H9 (cell line): ENCODE measurements at regions not wholly inside any gene's neighbourhood (a gene's known extent, or its start where the extent isn't known, plus 50 kb on each side); places are given as distances from the start of the nearest gene placed in this dataset.

Source experiments
- DNase-seq: peaks from one replicate; pipeline ENCODE4 v3.0.0-alpha.2; 2017
- H2AFZ ChIP-seq: one replicate; pipeline ENCODE4 v1.6.1; 2013; ENCODE audit warnings: mild to moderate bottlenecking, low read length, control low read depth, moderate library complexity
- H2AK5ac ChIP-seq: 2 replicates; pipeline ENCODE4 v1.6.1; 2013; ENCODE audit warnings: low read length, control low read depth, mixed read lengths; ENCODE audit not compliant: insufficient read length
- H2BK120ac ChIP-seq: one replicate; pipeline ENCODE4 v1.6.1; 2013; ENCODE audit warnings: low read depth, mild to moderate bottlenecking, low read length, control low read depth, inconsistent platforms; ENCODE audit not compliant: poor library complexity, severe bottlenecking
- H2BK12ac ChIP-seq: 2 replicates; pipeline ENCODE4 v1.6.1; 2013; ENCODE audit warnings: low read length, control low read depth, mixed read lengths, low read depth; ENCODE audit not compliant: insufficient read length
- H2BK15ac ChIP-seq: 2 replicates; pipeline ENCODE4 v1.6.1; 2013; ENCODE audit warnings: low read depth, low read length, control low read depth
- H2BK20ac ChIP-seq: one replicate; pipeline ENCODE4 v1.6.1; 2013; ENCODE audit warnings: low read depth, mild to moderate bottlenecking, low read length, control low read depth, inconsistent platforms; ENCODE audit not compliant: poor library complexity, severe bottlenecking
- H2BK5ac ChIP-seq: 2 replicates; pipeline ENCODE4 v1.6.1; 2013; ENCODE audit warnings: low read length, control low read depth, mixed read lengths; ENCODE audit not compliant: insufficient read length
- H3K14ac ChIP-seq: 2 replicates; pipeline ENCODE4 v1.6.1; 2013; ENCODE audit warnings: low read length, control low read depth; ENCODE audit not compliant: insufficient read depth
- H3K18ac ChIP-seq: 2 replicates; pipeline ENCODE4 v1.6.1; 2013; ENCODE audit warnings: low read depth, mild to moderate bottlenecking, mixed read lengths, low read length, control low read depth; ENCODE audit not compliant: insufficient read length
- H3K23ac ChIP-seq: 2 replicates; pipeline ENCODE4 v1.6.1; 2013; ENCODE audit warnings: low read length, control low read depth, mixed read lengths, low read depth; ENCODE audit not compliant: insufficient read length
- H3K23me2 ChIP-seq: 2 replicates; pipeline ENCODE4 v1.6.1; 2013; ENCODE audit warnings: low read depth, mild to moderate bottlenecking, mixed read lengths, low read length, control low read depth; ENCODE audit not compliant: insufficient read length, poor library complexity, severe bottlenecking
- H3K27ac ChIP-seq: 2 replicates; pipeline ENCODE4 v1.5.1; 2013; ENCODE audit warnings: low read length, control low read depth, mixed read lengths, low read depth; ENCODE audit not compliant: insufficient read length
- H3K27me3 ChIP-seq: 2 replicates; pipeline ENCODE4 v1.6.1; 2013; ENCODE audit warnings: low read length, control low read depth, inconsistent platforms; ENCODE audit not compliant: insufficient read depth
- H3K4ac ChIP-seq: 2 replicates; pipeline ENCODE4 v1.6.1; 2013; ENCODE audit warnings: low read depth, mild to moderate bottlenecking, control low read depth, inconsistent platforms, low read length, moderate library complexity
- H3K4me1 ChIP-seq: 2 replicates; pipeline ENCODE4 v1.6.1; 2013; ENCODE audit warnings: low read length, control low read depth, inconsistent platforms; ENCODE audit not compliant: insufficient read depth
- H3K4me2 ChIP-seq: 2 replicates; pipeline ENCODE4 v1.6.1; 2013; ENCODE audit warnings: low read length, control low read depth, mixed read lengths; ENCODE audit not compliant: insufficient read length, insufficient read depth
- H3K56ac ChIP-seq: 2 replicates; pipeline ENCODE4 v1.6.1; 2013; ENCODE audit warnings: low read depth, mild to moderate bottlenecking, mixed read lengths, low read length, control low read depth; ENCODE audit not compliant: insufficient read length
- H3K79me1 ChIP-seq: 2 replicates; pipeline ENCODE4 v1.6.1; 2013; ENCODE audit warnings: low read depth, mild to moderate bottlenecking, moderate library complexity, low read length, control low read depth, inconsistent platforms; ENCODE audit not compliant: insufficient read depth, poor library complexity, severe bottlenecking
- H3K79me2 ChIP-seq: 2 replicates; pipeline ENCODE4 v1.6.1; 2013; ENCODE audit warnings: low read length, control low read depth, inconsistent platforms; ENCODE audit not compliant: insufficient read depth
- H3K9ac ChIP-seq: 2 replicates; pipeline ENCODE4 v1.6.1; 2013; ENCODE audit warnings: low read length, control low read depth, mixed read lengths; ENCODE audit not compliant: insufficient read length; ENCODE audit errors: extremely low read depth
- H3K9me3 ChIP-seq: one replicate; pipeline ENCODE4 v1.6.1; 2013; ENCODE audit warnings: low read depth, low read length, inconsistent platforms; ENCODE audit not compliant: control insufficient read depth
- H3T11ph ChIP-seq: one replicate; pipeline ENCODE4 v1.6.1; 2013; ENCODE audit warnings: mild to moderate bottlenecking, low read length, control low read depth, inconsistent platforms
- H4K20me1 ChIP-seq: one replicate; pipeline ENCODE4 v1.6.1; 2013; ENCODE audit not compliant: control insufficient read depth, insufficient read length, insufficient read depth
- H4K5ac ChIP-seq: 2 replicates; pipeline ENCODE4 v1.6.1; 2013; ENCODE audit warnings: low read depth, mild to moderate bottlenecking, mixed read lengths, low read length, control low read depth; ENCODE audit not compliant: insufficient read length
- H4K8ac ChIP-seq: replicated peaks from 2 replicates; pipeline ENCODE4 v1.6.1; 2013; ENCODE audit warnings: low read length, control low read depth, mixed read lengths, low read depth; ENCODE audit not compliant: insufficient read length
- H4K91ac ChIP-seq: 2 replicates; pipeline ENCODE4 v1.6.1; 2013; ENCODE audit warnings: low read depth, mild to moderate bottlenecking, moderate library complexity, mixed read lengths, low read length, control low read depth; ENCODE audit not compliant: insufficient read length
- H3K27ac Mint-ChIP-seq, 3 experiments: 2 replicates in 2 of 3; 3 replicates in 1 of 3; pipeline ENCODE4 v1.8.0; 2020 to 2021; ENCODE audit warnings: mixed read lengths in 3 of 3, mild to moderate bottlenecking in 1 of 3, moderate library complexity in 1 of 3
- H3K27me3 Mint-ChIP-seq: 2 replicates; pipeline ENCODE4 v1.8.0; 2021; ENCODE audit warnings: low read depth, mild to moderate bottlenecking, moderate library complexity, mixed read lengths
- H3K36me3 Mint-ChIP-seq, 3 experiments: 2 replicates in 2 of 3; 3 replicates in 1 of 3; pipeline ENCODE4 v1.8.0; 2020 to 2021; ENCODE audit warnings: low read depth in 3 of 3, mixed read lengths in 3 of 3; ENCODE audit not compliant: insufficient read depth in 1 of 3
- H3K4me1 Mint-ChIP-seq, 2 experiments: 2 replicates each; pipeline ENCODE4 v1.8.0; 2020; ENCODE audit warnings: mixed read lengths in 2 of 2
- H3K4me3 Mint-ChIP-seq, 2 experiments: 2 replicates in 1 of 2; 3 replicates in 1 of 2; pipeline ENCODE4 v1.8.0; 2020 to 2021; ENCODE audit warnings: mild to moderate bottlenecking in 2 of 2, mixed read lengths in 2 of 2, moderate library complexity in 1 of 2
- H3K9me3 Mint-ChIP-seq, 2 experiments: 2 replicates in 1 of 2; 3 replicates in 1 of 2; pipeline ENCODE4 v1.8.0; 2020; ENCODE audit warnings: mild to moderate bottlenecking in 2 of 2, mixed read lengths in 2 of 2, moderate library complexity in 1 of 2
- CTCF ChIP-seq: fragments of 200-600 bp; sonication (generic); conservative IDR thresholded peaks from 3 replicates; pipeline ENCODE4 v1.8.0; 2021; ENCODE audit warnings: antibody characterized with exemption, mild to moderate bottlenecking
- WGBS: extraction: QIAGEN DNeasy Blood & Tissue Kit; methylation state at CpG from one replicate; pipeline ENCODE4 v1.1.7; 2013; ENCODE audit warnings: missing lambda C conversion rate, low lambda C conversion rate, mixed read lengths; ENCODE audit not compliant: insufficient read length; ENCODE audit errors: extremely low coverage; 5-methylcytosine and 5-hydroxymethylcytosine counted together

GRCh38 chr2:126978333-126978732 lies 79.6 kb downstream of the TEX51 start:
- Mint-ChIP-seq H3K27ac (no peak overlapping the region), H3K4me3 (no peak overlapping the region)
- no CpG with 5 or more reads among the region's 4 CpGs for WGBS

More at GRCh38 chr2:126978333-126978732, 79.6 kb downstream of the TEX51 start:
- Histone ChIP-seq H2BK5ac (no peak overlapping the region), H3K23me2 (peaks cover 4% of the 10 kb centered on the region), H2AK5ac (no peak overlapping the region), H4K20me1 (no peaks in the 10 kb centered on the region), H3K9ac (no peak overlapping the region), H4K8ac (no peak overlapping the region), H3K79me1 (no peaks in the 10 kb centered on the region), H2BK120ac (no peak overlapping the region), H3K4me2 (no peak overlapping the region), H3K18ac (no peak overlapping the region), H3K4me1 (no peaks in the 10 kb centered on the region; the same call in 1 of the 2 replicates), H4K5ac (no peak overlapping the region), H3K4ac (no peak overlapping the region), H3K79me2 (no peaks in the 10 kb centered on the region), H2BK15ac (no peak overlapping the region), H2BK12ac (no peak overlapping the region), H4K91ac (no peak overlapping the region), H2BK20ac (no peak overlapping the region), H3K14ac (no peak overlapping the region), H3K9me3 (no peaks in the 10 kb centered on the region), H3T11ph (no peak overlapping the region), H3K56ac (no peak overlapping the region), H2AFZ (no peak overlapping the region), H3K27me3 (no peaks in the 10 kb centered on the region), H3K27ac (no peak overlapping the region), H3K23ac (no peak overlapping the region)
- H3K9me3 Mint-ChIP-seq = no peaks in the 10 kb centered on the region; a peak in 1 of 5 replicates
- H3K27me3 Mint-ChIP-seq = peaks cover 10% of the 10 kb centered on the region
- no peak for TF ChIP-seq CTCF
- DNase-seq = no peak
- H3K4me1 Mint-ChIP-seq = peaks cover 11 to 15% of the 10 kb centered on the region in 2 experiments
- H3K36me3 Mint-ChIP-seq = no peaks in the 10 kb centered on the region
